TTC549 (cell line): ENCODE measurements at regions not wholly inside any gene's neighbourhood (a gene's known extent, or its start where the extent isn't known, plus 50 kb on each side); places are given as distances from the start of the nearest gene placed in this dataset.

Experiments
- FAIRE-seq: peaks from 2 replicates; lab custom pipeline; 2012; peaks lifted over from hg19 to GRCh38; lab: Jason Lieb, UNC

DNA sequence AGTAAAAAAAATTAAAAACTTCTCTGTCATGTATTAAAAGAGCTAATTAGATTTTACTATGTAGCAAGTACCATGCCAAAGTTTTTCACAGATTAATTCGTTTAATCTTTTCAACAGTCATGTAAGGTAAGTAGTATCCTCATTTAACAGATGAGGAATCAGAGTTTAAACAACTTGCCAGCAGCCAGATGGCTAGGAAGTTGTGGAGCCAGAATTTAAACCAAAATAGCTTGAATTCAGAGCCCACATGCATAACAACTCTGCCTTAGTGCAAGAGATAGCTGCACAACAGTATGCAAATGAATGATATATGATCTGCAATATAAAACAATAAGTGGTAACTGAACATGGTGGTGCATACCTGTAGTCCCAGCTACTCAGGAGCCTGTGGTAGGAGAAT, 75.3 kb downstream of the NAP1L3 start:
- FAIRE-seq: no peak

DNA sequence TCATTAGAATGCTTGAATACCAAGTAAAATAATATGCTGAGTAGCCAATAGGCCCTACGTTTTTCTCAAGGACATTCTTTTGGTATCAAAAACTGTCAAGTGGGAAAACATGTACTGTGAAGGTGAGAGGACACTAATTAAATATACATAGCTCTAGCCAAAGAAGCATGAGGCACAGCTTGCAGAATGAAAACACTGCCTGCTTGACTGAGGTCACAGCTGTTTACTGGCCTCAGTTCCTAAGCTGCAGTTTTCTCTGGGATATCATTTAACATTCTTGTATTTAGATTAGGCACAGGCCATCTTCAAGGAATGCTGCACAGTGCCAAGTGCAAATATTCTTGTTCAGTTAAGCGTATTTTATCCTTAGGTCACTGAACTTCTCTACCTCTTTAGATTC, 78.6 kb downstream of the NAP1L3 start:
- no peak for FAIRE-seq

DNA sequence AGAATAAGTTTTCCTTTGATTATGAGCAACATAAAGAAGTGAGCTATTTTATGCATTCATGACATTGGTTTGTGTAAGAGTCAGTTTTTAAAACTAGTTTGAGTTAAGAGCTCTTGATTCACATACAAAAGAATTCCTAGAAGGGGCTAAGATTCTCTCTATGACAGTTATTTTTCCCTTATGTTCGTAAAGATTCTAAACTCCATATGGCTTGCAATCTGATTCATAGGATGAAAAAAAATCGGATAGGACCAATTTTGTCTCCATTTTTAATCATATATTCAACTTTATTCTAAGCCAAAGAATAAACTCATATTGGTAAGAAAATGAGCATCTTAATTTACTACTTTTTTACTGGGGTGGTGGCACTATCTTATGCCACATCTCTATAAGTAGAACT, 79.4 kb downstream of the NAP1L3 start:
- FAIRE-seq: no peak

DNA sequence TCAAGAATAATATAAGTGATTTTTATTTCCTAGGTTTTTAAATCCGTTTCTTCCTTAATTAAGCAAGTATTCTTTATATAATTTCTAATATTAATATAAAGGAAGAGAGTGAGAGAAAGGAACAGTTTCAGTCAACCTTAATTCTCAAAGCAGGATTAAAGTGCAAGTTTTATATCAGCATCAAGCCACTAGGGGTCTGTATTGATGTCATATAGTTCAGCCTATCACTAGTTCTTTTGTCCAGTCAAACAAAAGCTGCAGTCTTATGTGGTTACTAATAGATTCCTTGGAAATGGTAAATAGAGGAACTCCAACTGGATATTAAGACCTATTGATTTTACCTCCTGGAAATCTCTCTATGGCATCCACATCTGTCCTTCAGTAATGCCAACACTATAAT, 82.0 kb downstream of the NAP1L3 start:
- FAIRE-seq: no peak

DNA sequence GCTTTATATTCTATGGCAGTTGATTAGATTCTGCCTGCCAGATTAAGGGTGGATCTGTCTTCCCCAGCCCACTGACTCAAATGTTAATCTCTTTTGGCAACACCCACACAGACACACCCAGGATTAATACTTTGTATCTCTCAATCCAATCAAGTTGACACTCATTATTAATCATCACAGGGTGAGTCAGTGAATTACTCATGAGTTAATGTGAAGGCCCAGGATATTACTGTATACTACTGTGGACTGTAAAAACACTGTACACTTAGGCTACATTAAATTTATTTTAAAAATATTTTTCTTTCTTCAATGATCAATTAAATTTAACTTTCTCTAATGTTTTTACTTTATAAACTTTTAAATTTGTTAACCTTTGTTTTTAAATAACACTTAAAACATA, 87.7 kb downstream of the NAP1L3 start:
- FAIRE-seq: no peak

DNA sequence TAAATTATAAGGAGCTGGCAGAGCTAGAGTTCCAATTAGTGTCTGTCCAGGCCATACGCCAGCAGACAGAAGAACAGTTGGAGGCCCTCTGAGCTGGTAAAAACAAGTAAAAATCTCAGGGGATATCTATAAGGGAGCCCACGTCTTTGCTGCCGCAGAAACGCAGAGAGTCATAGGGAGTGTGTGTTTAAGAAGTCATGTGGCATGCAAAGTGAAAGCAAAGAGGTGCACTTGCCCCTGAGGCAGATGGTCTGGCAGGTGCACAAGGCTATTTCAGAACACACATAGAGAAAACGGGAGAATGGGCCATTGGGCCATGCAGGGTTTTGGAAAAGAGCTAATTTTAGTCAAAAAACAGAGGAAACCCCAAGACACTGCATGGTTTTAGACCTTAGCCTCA, 92.7 kb downstream of the NAP1L3 start:
- FAIRE-seq: no peak

DNA sequence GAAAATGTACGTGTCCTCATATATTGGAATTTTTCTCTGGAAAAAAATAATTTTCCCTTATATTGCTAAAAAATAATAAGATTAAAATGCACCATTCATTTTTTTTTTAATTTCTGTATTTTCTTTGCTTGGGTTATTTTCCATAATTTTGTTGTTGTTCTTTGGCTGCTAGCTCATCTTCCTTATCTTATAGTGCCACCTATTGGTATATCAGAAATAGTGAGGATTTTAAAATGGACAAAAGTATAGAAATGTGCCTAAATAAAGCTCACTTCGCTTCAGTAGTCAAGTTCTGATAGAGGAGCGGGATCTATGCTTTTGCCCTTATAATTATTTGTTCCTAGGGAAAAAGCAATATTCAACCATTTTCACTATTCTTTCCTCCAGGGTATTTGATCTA, 134.8 kb downstream of the NAP1L3 start:
- FAIRE-seq: peak; percentile 65

DNA sequence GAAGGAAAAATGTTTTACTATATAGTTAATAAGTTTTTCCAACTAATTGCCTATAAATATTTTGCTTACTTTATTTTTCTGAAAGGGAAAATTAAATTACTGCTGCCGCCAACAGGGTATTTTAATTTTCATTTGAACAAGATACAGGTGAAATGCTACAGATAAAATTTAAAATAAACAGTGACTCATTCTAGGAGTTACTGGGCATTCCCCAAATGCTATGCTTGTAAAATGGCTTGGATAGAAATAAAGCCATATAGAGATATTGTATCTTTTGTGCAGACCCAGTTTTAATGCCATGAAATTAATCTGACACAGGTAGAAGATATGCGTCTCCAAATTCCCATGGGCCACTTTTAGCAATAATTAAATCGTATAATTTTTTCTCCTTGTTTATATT, 144.5 kb downstream of the NAP1L3 start:
- FAIRE-seq: no peak
